ENCODE measurements at regions not wholly inside any gene's neighbourhood (a gene's known extent, or its start where the extent isn't known, plus 50 kb on each side); places are given as distances from the start of the nearest gene placed in this dataset.

GRCh38 chr12:5220835-5221234 lies 177.2 kb downstream of the KCNA5 start:
- TF ChIP-seq ZBTB33 (IDR thresholded peaks at IDR 0.05) (no peak), RXRA (IDR thresholded peaks at IDR 0.05) (no peak), TAF1 (conservative IDR thresholded peaks at IDR 0.05) (no peak), HNF4G (IDR thresholded peaks at IDR 0.05) (no peak)
- DNase-seq (ENCODE audit: low spot score): peak; percentile 62
- H3K9me3 ChIP-seq (ENCODE audit: control insufficient read depth in 4 of 4, low read length in 3 of 4): no peaks in the 10 kb centered on the region
- peaks cover 0 to 1% (median 0%) of the 10 kb centered on the region in 4 donors for H3K27me3 ChIP-seq (ENCODE audit: control insufficient read depth in 4 of 4, insufficient read depth in 4 of 4, low read length in 3 of 4)
- H3K36me3 ChIP-seq (ENCODE audit: control insufficient read depth in 4 of 4, insufficient read depth in 3 of 4, low read depth in 1 of 4, low read length in 3 of 4): no peaks in the 10 kb centered on the region
- no peak overlapping the region for H3K9ac ChIP-seq (ENCODE audit: low read depth in 1 of 2, low read length in 2 of 2)
- H3K27ac ChIP-seq (ENCODE audit: low read depth in 1 of 2, low read length in 2 of 2): no peak overlapping the region
- H3K4me3 ChIP-seq (ENCODE audit: low read depth in 1 of 3, low read length in 3 of 3): no peak overlapping the region
- WGBS: 64% methylated on average over 3 of the region's 3 CpGs
- no peaks in the 10 kb centered on the region for H3K4me1 ChIP-seq (ENCODE audit: control insufficient read depth in 4 of 4, insufficient read depth in 4 of 4, low read length in 3 of 4)

DNA sequence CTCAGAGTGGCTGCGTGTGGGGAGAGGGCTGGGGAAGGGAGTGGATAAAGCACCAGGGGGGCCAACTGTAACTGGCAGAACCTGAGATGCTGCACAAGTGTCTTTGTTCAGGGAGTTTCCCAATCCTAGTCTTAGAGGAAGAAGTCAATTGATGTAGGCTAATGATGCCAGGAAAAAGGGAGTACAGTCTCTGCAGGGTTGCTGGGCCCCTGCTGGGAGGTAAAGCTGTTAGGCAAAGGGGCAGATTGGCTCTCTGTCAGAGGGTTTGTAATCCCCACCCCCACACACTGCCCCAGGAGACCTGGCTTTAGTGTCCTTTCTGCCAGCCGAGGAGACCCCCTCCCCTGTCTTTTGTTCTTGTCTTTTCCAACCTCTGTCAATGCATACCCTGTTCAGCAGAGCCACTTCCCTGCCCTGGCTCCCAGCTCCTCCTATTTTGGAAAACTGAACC lies 178.4 kb downstream of the KCNA5 start:
- DNase-seq (ENCODE audit: low spot score): no peak
- no peaks in the 10 kb centered on the region for H3K36me3 ChIP-seq (ENCODE audit: control insufficient read depth in 4 of 4, insufficient read depth in 3 of 4, low read depth in 1 of 4, low read length in 3 of 4)
- WGBS: 54% methylated on average over 2 of the region's 2 CpGs
- H3K9ac ChIP-seq (ENCODE audit: low read depth in 1 of 2, low read length in 2 of 2): no peak overlapping the region
- no peak overlapping the region for H3K27ac ChIP-seq (ENCODE audit: low read depth in 1 of 2, low read length in 2 of 2)
- H3K4me3 ChIP-seq (ENCODE audit: low read depth in 1 of 3, low read length in 3 of 3): no peak overlapping the region
- no peak for TF ChIP-seq RXRA (IDR thresholded peaks at IDR 0.05)
- TF ChIP-seq, protein P1, sequence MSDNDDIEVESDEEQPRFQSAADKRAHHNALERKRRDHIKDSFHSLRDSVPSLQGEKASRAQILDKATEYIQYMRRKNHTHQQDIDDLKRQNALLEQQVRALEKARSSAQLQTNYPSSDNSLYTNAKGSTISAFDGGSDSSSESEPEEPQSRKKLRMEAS (IDR thresholded peaks at IDR 0.05): no peak
- no peak for TF ChIP-seq EGR1 (IDR thresholded peaks at IDR 0.05; ENCODE audit: low read depth in 2 of 2)
- no peak for TF ChIP-seq JUND (IDR thresholded peaks at IDR 0.05)
- TF ChIP-seq ZBTB33 (IDR thresholded peaks at IDR 0.05): no peak
- no peak for TF ChIP-seq FOXA1 (IDR thresholded peaks at IDR 0.05)
- TF ChIP-seq CTCF (IDR thresholded peaks at IDR 0.05; ENCODE audit: low read depth, low read length, missing input control): no peak
- TF ChIP-seq YY1 (IDR thresholded peaks at IDR 0.05): no peak
- TF ChIP-seq NR2F2 (IDR thresholded peaks at IDR 0.05): no peak
- no peak for TF ChIP-seq TAF1 (conservative IDR thresholded peaks at IDR 0.05)
- no peak for TF ChIP-seq HNF4A (conservative IDR thresholded peaks at IDR 0.05)
- TF ChIP-seq HNF4G (IDR thresholded peaks at IDR 0.05): no peak
- no peak for TF ChIP-seq FOXA2 (IDR thresholded peaks at IDR 0.05)
- TF ChIP-seq SP1 (IDR thresholded peaks at IDR 0.05): no peak
- TF ChIP-seq REST (IDR thresholded peaks at IDR 0.05): no peak
- TF ChIP-seq RAD21 (IDR thresholded peaks at IDR 0.05): no peak
- H3K9me3 ChIP-seq (ENCODE audit: control insufficient read depth in 4 of 4, low read length in 3 of 4): no peaks in the 10 kb centered on the region
- H3K4me1 ChIP-seq (ENCODE audit: control insufficient read depth in 4 of 4, insufficient read depth in 4 of 4, low read length in 3 of 4): no peaks in the 10 kb centered on the region
- no peaks in the 10 kb centered on the region for H3K27me3 ChIP-seq (ENCODE audit: control insufficient read depth in 4 of 4, insufficient read depth in 4 of 4, low read length in 3 of 4)
